GM12891 (cell line): ENCODE measurements at regions not wholly inside any gene's neighbourhood (a gene's known extent, or its start where the extent isn't known, plus 50 kb on each side); places are given as distances from the start of the nearest gene placed in this dataset.

Experiments
- POLR2A ChIP-seq: IDR thresholded peaks from 2 replicates; pipeline ENCODE4 v1.6.1; 2011; ENCODE audit warnings: low read depth, low read length, control low read depth
- TAF1 ChIP-seq: IDR thresholded peaks from 2 replicates; pipeline ENCODE4 v1.6.1; 2011; ENCODE audit warnings: low read depth, low read length, control low read depth

- TF ChIP-seq TAF1: no peak
- no peak for TF ChIP-seq POLR2A
Measured at GRCh38 chrX:68982476-68982875, 153.7 kb downstream of the EFNB1 start.
